H1 (cell line): ENCODE measurements at regions not wholly inside any gene's neighbourhood (a gene's known extent, or its start where the extent isn't known, plus 50 kb on each side); places are given as distances from the start of the nearest gene placed in this dataset.

Experiments used
- CTCF ChIA-PET: fragments of 300-600 bp; sonication (Branson Sonifier 250); formaldehyde crosslinking; loops from one replicate; lab custom pipeline; 2021; ENCODE audit not compliant: partially characterized antibody; lab: Charles Lee
- POLR2A ChIA-PET: fragments of 300-600 bp; sonication (Branson Sonifier 250); formaldehyde crosslinking; loops from one replicate; lab custom pipeline; 2021; ENCODE audit warnings: inconsistent platforms; ENCODE audit not compliant: partially characterized antibody; lab: Charles Lee
- DNase-seq, 2 experiments: peaks; one replicate each; pipeline versions ENCODE4 v3.0.0 to v3.0.0-alpha.2; 2010 to 2022; ENCODE audit warnings: low spot score in 2 of 2, low read depth in 1 of 2, mixed read lengths in 1 of 2
- FAIRE-seq: peaks from 2 replicates; lab custom pipeline; 2011; peaks lifted over from hg19 to GRCh38; lab: Jason Lieb, UNC
- H2AFZ ChIP-seq: 2 replicates; pipeline ENCODE4 v1.8.1; 2012; ENCODE audit warnings: low read length, inconsistent platforms
- H2AK5ac ChIP-seq: 2 replicates; pipeline ENCODE4 v1.6.1; 2013; ENCODE audit warnings: low read depth, low read length
- H2BK120ac ChIP-seq: replicated peaks from 2 replicates; pipeline ENCODE3; 2013; ENCODE audit warnings: low read depth, low read length, inconsistent platforms
- H2BK12ac ChIP-seq: 2 replicates; pipeline ENCODE4 v1.6.1; 2013; ENCODE audit warnings: low read depth, low read length
- H2BK15ac ChIP-seq: 2 replicates; pipeline ENCODE4 v1.6.1; 2013; ENCODE audit warnings: low read length
- H2BK20ac ChIP-seq: 2 replicates; pipeline ENCODE4 v1.6.1; 2013; ENCODE audit warnings: low read length
- H2BK5ac ChIP-seq: 2 replicates; pipeline ENCODE4 v1.6.1; 2013; ENCODE audit warnings: low read depth, low read length
- H3K14ac ChIP-seq: 2 replicates; pipeline ENCODE4 v1.6.1; 2013; ENCODE audit warnings: inconsistent platforms; ENCODE audit not compliant: insufficient read length
- H3K18ac ChIP-seq: 2 replicates; pipeline ENCODE4 v1.6.1; 2013; ENCODE audit warnings: low read length; ENCODE audit errors: extremely low read depth
- H3K23ac ChIP-seq: 2 replicates; pipeline ENCODE4 v1.6.1; 2013; ENCODE audit warnings: inconsistent platforms; ENCODE audit not compliant: insufficient read length
- H3K23me2 ChIP-seq: 2 replicates; pipeline ENCODE4 v1.6.1; 2013; ENCODE audit warnings: low read depth, low read length
- H3K27ac ChIP-seq: 2 replicates; pipeline ENCODE4 v1.6.1; 2011; ENCODE audit warnings: low read depth, low read length, inconsistent platforms
- H3K27me3 ChIP-seq, 4 experiments: replicated peaks in 1 of 4; 1 replicate in 1 of 4; 2 replicates in 3 of 4; pipeline versions ENCODE4 v1.6.1 to v1.8.1; 2011 to 2013; ENCODE audit warnings: low read length in 3 of 4, mild to moderate bottlenecking in 3 of 4, inconsistent platforms in 2 of 4, mixed read lengths in 2 of 4, moderate library complexity in 1 of 4; ENCODE audit not compliant: control insufficient read depth in 3 of 4, insufficient read depth in 3 of 4; ENCODE audit errors: extremely low read depth in 1 of 4
- H3K36me3 ChIP-seq, 4 experiments: 2 replicates each; pipeline versions ENCODE4 v1.6.1 to v1.8.1; 2011 to 2013; ENCODE audit warnings: mild to moderate bottlenecking in 4 of 4, low read length in 3 of 4, moderate library complexity in 2 of 4, control low read depth in 1 of 4, inconsistent platforms in 1 of 4; ENCODE audit not compliant: insufficient read depth in 4 of 4, control insufficient read depth in 2 of 4
- H3K4ac ChIP-seq: replicated peaks from 2 replicates; pipeline ENCODE3; 2013; ENCODE audit warnings: low read length, low read depth, mixed read lengths, inconsistent platforms; ENCODE audit not compliant: insufficient read length
- H3K4me1 ChIP-seq, 4 experiments: replicated peaks in 1 of 4; 1 replicate in 1 of 4; 2 replicates in 3 of 4; pipeline versions ENCODE4 v1.6.1 to v1.8.1; 2011 to 2013; ENCODE audit warnings: low read length in 3 of 4, inconsistent platforms in 2 of 4, mixed read lengths in 1 of 4; ENCODE audit not compliant: insufficient read depth in 4 of 4, control insufficient read depth in 3 of 4
- H3K4me2 ChIP-seq, 2 experiments: 2 replicates each; pipeline versions ENCODE4 v1.6.1 to v1.8.1; 2011 to 2013; ENCODE audit warnings: low read depth in 2 of 2, low read length in 2 of 2, control low read depth in 1 of 2, inconsistent platforms in 1 of 2, mild to moderate bottlenecking in 1 of 2; ENCODE audit not compliant: insufficient read depth in 1 of 2
- H3K4me3 ChIP-seq, 4 experiments: fragments of 200-600, 300-600 bp in 1 of 4; sonication (generic), shearing (Covaris generic), sonication (Bioruptor Twin) in 1 of 4; 2 replicates each; pipeline versions ENCODE4 v1.5.1 to v1.8.1; 2011 to 2016; ENCODE audit warnings: low read length in 4 of 4, low read depth in 3 of 4, control low read depth in 2 of 4, inconsistent platforms in 2 of 4, mild to moderate bottlenecking in 2 of 4, mixed read lengths in 1 of 4, moderate library complexity in 1 of 4; ENCODE audit not compliant: insufficient read depth in 2 of 4; ENCODE audit errors: extremely low read depth in 1 of 4
- H3K56ac ChIP-seq: replicated peaks from 2 replicates; pipeline ENCODE3; 2013; ENCODE audit warnings: low read depth, mild to moderate bottlenecking, mixed read lengths, low read length, inconsistent platforms; ENCODE audit not compliant: insufficient read length
- H3K79me1 ChIP-seq: 2 replicates; pipeline ENCODE4 v1.6.1; 2013; ENCODE audit warnings: low read depth, low read length, control low read depth
- H3K79me2 ChIP-seq, 2 experiments: 2 replicates each; pipeline versions ENCODE4 v1.6.1 to v1.8.1; 2012 to 2013; ENCODE audit warnings: low read length in 2 of 2, mild to moderate bottlenecking in 2 of 2, inconsistent platforms in 1 of 2; ENCODE audit not compliant: insufficient read depth in 2 of 2, control insufficient read depth in 1 of 2
- H3K9ac ChIP-seq, 4 experiments: replicated peaks in 1 of 4; 1 replicate in 1 of 4; 2 replicates in 3 of 4; pipeline versions ENCODE4 v1.6.1 to v1.8.1; 2011 to 2013; ENCODE audit warnings: low read depth in 3 of 4, low read length in 3 of 4, control low read depth in 2 of 4, mild to moderate bottlenecking in 2 of 4, moderate library complexity in 2 of 4, inconsistent platforms in 1 of 4; ENCODE audit errors: extremely low read depth in 1 of 4
- H3K9me3 ChIP-seq, 2 experiments: 2 replicates each; pipeline versions ENCODE4 v1.6.1 to v1.8.1; 2012 to 2013; ENCODE audit warnings: mild to moderate bottlenecking in 2 of 2, moderate library complexity in 2 of 2, control low read depth in 1 of 2, inconsistent platforms in 1 of 2, low read depth in 1 of 2, low read length in 1 of 2, mixed read lengths in 1 of 2; ENCODE audit not compliant: insufficient read depth in 2 of 2
- H4K20me1 ChIP-seq, 2 experiments: replicated peaks in 1 of 2; 2 replicates each; pipeline versions ENCODE3 to v1.8.1; 2011 to 2013; ENCODE audit warnings: inconsistent platforms in 2 of 2, low read length in 2 of 2, mild to moderate bottlenecking in 1 of 2; ENCODE audit not compliant: insufficient read depth in 2 of 2, control insufficient read depth in 1 of 2
- H4K5ac ChIP-seq: 2 replicates; pipeline ENCODE4 v1.6.1; 2013; ENCODE audit warnings: low read length, low read depth, mixed read lengths, inconsistent platforms; ENCODE audit not compliant: insufficient read length
- H4K8ac ChIP-seq: 2 replicates; pipeline ENCODE4 v1.8.0; 2013; ENCODE audit warnings: mild to moderate bottlenecking, moderate library complexity, low read length, inconsistent platforms; ENCODE audit not compliant: insufficient read depth; ENCODE audit errors: extremely low read depth
- H4K91ac ChIP-seq: replicated peaks from 2 replicates; pipeline ENCODE3; 2013; ENCODE audit warnings: low read length, mixed read lengths, inconsistent platforms; ENCODE audit not compliant: insufficient read length
- CTCF ChIP-seq, 3 experiments: IDR thresholded peaks; 1 replicate in 2 of 3; 2 replicates in 1 of 3; pipeline versions ENCODE4 v1.5.1 to v1.6.1; 2011; ENCODE audit warnings: low read length in 3 of 3, mild to moderate bottlenecking in 3 of 3, inconsistent platforms in 2 of 3, low read depth in 1 of 3, moderate library complexity in 1 of 3; ENCODE audit not compliant: insufficient read depth in 1 of 3; ENCODE audit errors: control extremely low read depth in 1 of 3
- GABPA ChIP-seq: IDR thresholded peaks from 2 replicates; pipeline ENCODE4 v1.6.1; 2011; ENCODE audit warnings: mild to moderate bottlenecking, low read length, moderate library complexity, borderline replicate concordance; ENCODE audit not compliant: insufficient read depth
- HDAC6 ChIP-seq: IDR thresholded peaks from one replicate; pipeline ENCODE4 v1.7.1; 2012; ENCODE audit warnings: low read depth, mild to moderate bottlenecking, inconsistent platforms, low read length, moderate library complexity
- JUN ChIP-seq: IDR thresholded peaks from 2 replicates; pipeline ENCODE4 v1.6.1; 2011; ENCODE audit warnings: low read depth, mild to moderate bottlenecking, improper control_type of control experiment, low read length
- MAX ChIP-seq: IDR thresholded peaks from 2 replicates; pipeline ENCODE4 v1.6.1; 2012; ENCODE audit warnings: inconsistent platforms
- SIN3A ChIP-seq, 2 experiments: IDR thresholded peaks in 1 of 2; conservative IDR thresholded peaks in 1 of 2; 2 replicates each; pipeline ENCODE4 v1.6.1; 2011 to 2012; ENCODE audit warnings: low read length in 2 of 2, improper control_type of control experiment in 1 of 2, low read depth in 1 of 2, mild to moderate bottlenecking in 1 of 2
- SP1 ChIP-seq: IDR thresholded peaks from 2 replicates; pipeline ENCODE4 v1.6.1; 2011; ENCODE audit warnings: low read depth, low read length
- SUZ12 ChIP-seq: fragments of 200-600 bp; sonication (generic); IDR thresholded peaks from 2 replicates; pipeline ENCODE4 v1.6.1; 2012; ENCODE audit warnings: mild to moderate bottlenecking, inconsistent platforms, low read length, moderate library complexity, mixed read lengths
- TAF1 ChIP-seq: IDR thresholded peaks from 2 replicates; pipeline ENCODE4 v1.6.1; 2011; ENCODE audit warnings: mild to moderate bottlenecking, low read depth, low read length
- WGBS, 2 experiments: shearing (Covaris generic) in 1 of 2; methylation state at CpG; one replicate each; pipeline versions ENCODE4 v1.1.6 to v1.1.7; 2013 to 2015; ENCODE audit warnings: low lambda C conversion rate in 2 of 2, mixed read lengths in 2 of 2, inconsistent platforms in 1 of 2, low coverage in 1 of 2, missing lambda C conversion rate in 1 of 2; ENCODE audit not compliant: insufficient replicate concordance in 2 of 2, insufficient coverage in 1 of 2, insufficient read length in 1 of 2; ENCODE audit errors: extremely low coverage in 1 of 2, missing lambda C conversion rate in 1 of 2; 5-methylcytosine and 5-hydroxymethylcytosine counted together

GRCh38 chr3:164572436-164572835 is 505.9 kb downstream of the SI start:
- no peak for FAIRE-seq
- CTCF ChIA-PET, result interaction anchor here (0.6 kb wide), 1 partner anchor 11 kb away, joined by 3 read pairs; no protein-coding TSS in a partner anchor

More at GRCh38 chr3:164572436-164572835, 505.9 kb downstream of the SI start:
- Histone ChIP-seq H3K9ac (no peak overlapping the region), H3K4me3 (no peak overlapping the region), H2BK20ac (no peak overlapping the region), H4K91ac (no peak overlapping the region), H2BK15ac (no peak overlapping the region), H3K18ac (no peak overlapping the region), H2BK5ac (no peak overlapping the region), H3K9me3 (no peaks in the 10 kb centered on the region), H4K20me1 (no peaks in the 10 kb centered on the region), H3K79me1 (no peaks in the 10 kb centered on the region), H2AK5ac (no peak overlapping the region), H3K27ac (no peak overlapping the region), H2AFZ (no peak overlapping the region), H3K4me2 (no peak overlapping the region), H3K4ac (no peak overlapping the region), H3K27me3 (no peaks in the 10 kb centered on the region), H2BK120ac (no peak overlapping the region), H3K56ac (no peak overlapping the region), H3K4me1 (no peaks in the 10 kb centered on the region), H4K5ac (no peak overlapping the region), H4K8ac (no peak overlapping the region), H3K23ac (no peak overlapping the region), H2BK12ac (no peak overlapping the region), H3K36me3 (no peaks in the 10 kb centered on the region), H3K79me2 (no peaks in the 10 kb centered on the region), H3K14ac (no peak overlapping the region), H3K23me2 (no peaks in the 10 kb centered on the region; the same call in 1 of the 2 replicates)
- no peak for DNase-seq
- POLR2A ChIA-PET, result no interaction called here
- TF ChIP-seq SP1 (no peak), SIN3A (conservative IDR thresholded peaks at IDR 0.05 in 1 of 2, IDR thresholded peaks at IDR 0.05 in 1 of 2; ENCODE audit: low read depth in 1 of 2, low read length in 2 of 2) (no peak), MAX (no peak), SUZ12 (no peak), CTCF (IDR thresholded peaks at IDR 0.05; ENCODE audit: control extremely low read depth in 1 of 3, insufficient read depth in 1 of 3, low read depth in 1 of 3, low read length in 3 of 3) (no peak), TAF1 (no peak), JUN (no peak), GABPA (no peak), HDAC6 (no peak)
- WGBS, 2 experiments, result 95 to 100% methylated on average over 2 to 4 of the region's 4 CpGs
